ENCODE measurements at regions not wholly inside any gene's neighbourhood (a gene's known extent, or its start where the extent isn't known, plus 50 kb on each side); places are given as distances from the start of the nearest gene placed in this dataset.

DNA sequence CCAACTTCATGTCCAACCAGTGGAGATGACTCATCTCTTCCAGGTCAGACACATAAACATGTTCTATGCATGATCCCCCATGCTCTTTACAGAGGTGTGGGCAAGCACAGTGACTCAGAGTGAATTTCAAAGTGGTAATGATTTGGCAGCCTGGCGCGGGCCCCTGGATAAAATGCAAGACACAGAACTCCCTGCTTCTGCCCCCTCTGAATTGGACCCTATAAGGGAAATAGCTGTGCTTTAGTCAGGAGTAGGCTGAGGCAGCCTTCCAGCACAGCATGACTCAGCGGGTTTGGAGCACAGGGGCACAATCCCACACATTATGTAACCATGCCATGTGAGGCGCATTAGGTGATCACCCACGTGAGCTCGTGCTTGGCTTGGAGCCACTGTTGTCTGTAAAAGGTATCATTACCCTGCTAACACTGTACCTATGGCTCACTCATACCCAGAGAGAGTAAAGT is 127.4 kb downstream of the C6orf118 start:
- ChIA-PET POLR2A (no interaction called here), CTCF (interaction anchor here (1.2 kb wide), 1 partner anchor 16 kb away, joined by 3 read pairs; no protein-coding TSS in a partner anchor)
- TF ChIP-seq, protein P1, sequence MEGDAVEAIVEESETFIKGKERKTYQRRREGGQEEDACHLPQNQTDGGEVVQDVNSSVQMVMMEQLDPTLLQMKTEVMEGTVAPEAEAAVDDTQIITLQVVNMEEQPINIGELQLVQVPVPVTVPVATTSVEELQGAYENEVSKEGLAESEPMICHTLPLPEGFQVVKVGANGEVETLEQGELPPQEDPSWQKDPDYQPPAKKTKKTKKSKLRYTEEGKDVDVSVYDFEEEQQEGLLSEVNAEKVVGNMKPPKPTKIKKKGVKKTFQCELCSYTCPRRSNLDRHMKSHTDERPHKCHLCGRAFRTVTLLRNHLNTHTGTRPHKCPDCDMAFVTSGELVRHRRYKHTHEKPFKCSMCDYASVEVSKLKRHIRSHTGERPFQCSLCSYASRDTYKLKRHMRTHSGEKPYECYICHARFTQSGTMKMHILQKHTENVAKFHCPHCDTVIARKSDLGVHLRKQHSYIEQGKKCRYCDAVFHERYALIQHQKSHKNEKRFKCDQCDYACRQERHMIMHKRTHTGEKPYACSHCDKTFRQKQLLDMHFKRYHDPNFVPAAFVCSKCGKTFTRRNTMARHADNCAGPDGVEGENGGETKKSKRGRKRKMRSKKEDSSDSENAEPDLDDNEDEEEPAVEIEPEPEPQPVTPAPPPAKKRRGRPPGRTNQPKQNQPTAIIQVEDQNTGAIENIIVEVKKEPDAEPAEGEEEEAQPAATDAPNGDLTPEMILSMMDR (IDR thresholded peaks at IDR 0.05; ENCODE audit: control extremely low read depth, extremely low read depth, low read depth, missing control alignments), result no peak
- no peak for DNase-seq (ENCODE audit: extremely low spot score)

DNA sequence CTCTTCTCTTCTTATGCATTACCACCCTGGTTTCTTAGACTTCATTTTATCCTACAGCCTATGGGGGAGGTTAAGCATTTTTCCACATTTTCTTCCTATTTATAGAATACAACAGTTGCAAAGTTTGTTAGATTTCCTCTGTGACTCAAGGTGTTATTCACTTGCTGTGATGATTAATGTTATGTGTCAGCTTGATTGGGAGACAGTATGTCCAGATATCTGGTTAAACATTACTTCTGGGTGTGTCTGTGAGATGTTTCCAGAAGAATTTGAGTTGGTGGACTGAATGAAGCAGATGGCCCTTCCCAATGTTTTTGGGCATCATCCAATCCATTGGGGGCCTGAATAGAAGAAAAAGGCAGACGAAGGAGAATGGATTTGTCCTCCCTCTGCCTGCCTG is 131.3 kb downstream of the C6orf118 start:
- ChIA-PET CTCF (interaction anchor here (1.0 kb wide), 1 partner anchor 8 kb away, joined by 3 read pairs; no protein-coding TSS in a partner anchor), POLR2A (no interaction called here)
- DNase-seq (ENCODE audit: extremely low spot score), result no peak
- TF ChIP-seq, protein P1 (IDR thresholded peaks at IDR 0.05; ENCODE audit: control extremely low read depth, extremely low read depth, low read depth, missing control alignments), result no peak

DNA sequence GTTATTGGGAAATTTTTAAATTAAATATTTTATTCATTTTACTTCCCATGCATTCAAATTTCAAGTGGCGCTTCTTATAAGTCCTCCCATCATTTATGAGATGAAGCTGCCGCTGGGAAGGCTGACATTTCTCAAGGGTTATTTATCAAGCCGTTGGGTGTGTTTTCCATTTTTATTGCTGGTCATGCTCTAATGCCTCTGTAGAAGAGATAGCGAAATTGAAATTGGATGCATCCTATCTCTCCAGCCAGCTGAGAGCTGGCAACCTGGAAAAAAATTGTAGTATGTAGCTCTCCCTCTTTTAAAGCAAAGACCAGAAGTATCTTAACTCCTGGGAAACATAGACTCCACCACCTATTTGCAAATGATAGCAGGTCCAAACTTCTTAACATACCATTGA is 135.9 kb downstream of the C6orf118 start:
- TF ChIP-seq, protein P1 (IDR thresholded peaks at IDR 0.05; ENCODE audit: control extremely low read depth, extremely low read depth, low read depth, missing control alignments), result no peak
- ChIA-PET POLR2A (no interaction called here), CTCF (no interaction called here)
- no peak for DNase-seq (ENCODE audit: extremely low spot score)

DNA sequence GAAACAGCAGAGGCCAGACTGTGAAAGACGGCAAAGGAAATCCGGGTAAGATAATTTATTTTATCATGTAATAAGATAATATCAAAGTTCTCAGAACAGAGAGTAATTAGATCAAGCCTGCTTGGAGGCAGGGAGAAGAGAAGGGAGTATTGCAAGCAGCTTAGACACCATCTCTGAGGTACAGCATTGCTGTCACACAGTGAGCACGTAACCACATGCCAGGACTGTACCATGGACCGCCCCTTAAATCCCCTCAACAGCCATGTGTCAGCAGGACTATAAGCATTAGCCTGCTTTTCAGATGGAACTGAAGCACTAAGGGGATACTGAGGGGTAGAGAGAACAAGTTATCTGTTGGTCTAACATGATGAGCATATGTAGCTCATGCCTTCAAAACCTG is 141.5 kb downstream of the C6orf118 start:
- ChIA-PET CTCF (interaction anchor here (1.1 kb wide), 1 partner anchor 333 kb away, joined by 3 read pairs; no protein-coding TSS in a partner anchor), POLR2A (no interaction called here)
- DNase-seq (ENCODE audit: extremely low spot score), result no peak
- TF ChIP-seq, protein P1 (IDR thresholded peaks at IDR 0.05; ENCODE audit: control extremely low read depth, extremely low read depth, low read depth, missing control alignments), result no peak

DNA sequence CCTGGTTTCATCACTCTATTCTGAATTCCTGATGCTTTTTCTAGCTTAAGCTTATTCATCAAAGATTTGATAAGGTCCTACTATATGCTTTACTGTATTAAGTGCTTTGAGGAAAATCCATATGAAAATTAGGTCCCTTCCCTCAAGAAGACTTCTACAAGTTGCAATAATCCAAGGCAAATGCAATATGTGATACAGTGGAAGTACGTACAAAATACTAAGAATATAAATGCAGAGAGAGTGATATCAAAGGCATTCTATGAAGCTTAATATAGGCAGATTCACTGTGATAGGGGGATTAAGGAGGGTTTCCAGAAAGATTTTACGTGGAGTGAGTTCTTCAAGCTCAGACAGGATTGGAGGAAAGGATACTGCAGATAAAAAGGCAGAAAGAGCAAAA is 142.1 kb downstream of the C6orf118 start:
- DNase-seq (ENCODE audit: extremely low spot score), result no peak
- POLR2A ChIA-PET, result no interaction called here
- TF ChIP-seq, protein P1 (IDR thresholded peaks at IDR 0.05; ENCODE audit: control extremely low read depth, extremely low read depth, low read depth, missing control alignments), result no peak
- CTCF ChIA-PET, result interaction anchor here (1.1 kb wide), 1 partner anchor 333 kb away, joined by 3 read pairs; no protein-coding TSS in a partner anchor

DNA sequence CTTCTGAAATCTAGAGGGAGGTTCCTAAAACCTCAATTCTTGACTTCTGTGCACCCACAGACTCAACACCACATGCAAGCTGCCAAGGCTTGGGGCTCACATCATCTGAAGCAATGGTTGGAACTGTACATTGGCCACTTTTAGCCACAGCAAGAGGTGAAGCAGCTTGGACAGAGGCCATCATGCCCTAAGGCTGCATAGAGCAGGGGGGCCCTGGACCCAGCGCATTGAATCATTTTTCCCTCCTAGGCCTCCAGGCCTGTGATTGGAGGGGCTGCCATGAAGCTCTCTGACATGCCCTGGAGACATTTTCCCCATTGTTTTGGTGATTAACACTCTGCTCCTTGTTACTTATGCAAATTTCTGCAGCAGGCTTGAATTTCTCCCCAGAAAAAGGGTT is 145.9 kb downstream of the C6orf118 start:
- CTCF ChIA-PET, result no interaction called here
- POLR2A ChIA-PET, result no interaction called here
- TF ChIP-seq, protein P1 (IDR thresholded peaks at IDR 0.05; ENCODE audit: control extremely low read depth, extremely low read depth, low read depth, missing control alignments), result no peak
- no peak for DNase-seq (ENCODE audit: extremely low spot score)

Measured in GM10248 (cell line).